ENCODE measurements at regions not wholly inside any gene's neighbourhood (a gene's known extent, or its start where the extent isn't known, plus 50 kb on each side); places are given as distances from the start of the nearest gene placed in this dataset.

DNA sequence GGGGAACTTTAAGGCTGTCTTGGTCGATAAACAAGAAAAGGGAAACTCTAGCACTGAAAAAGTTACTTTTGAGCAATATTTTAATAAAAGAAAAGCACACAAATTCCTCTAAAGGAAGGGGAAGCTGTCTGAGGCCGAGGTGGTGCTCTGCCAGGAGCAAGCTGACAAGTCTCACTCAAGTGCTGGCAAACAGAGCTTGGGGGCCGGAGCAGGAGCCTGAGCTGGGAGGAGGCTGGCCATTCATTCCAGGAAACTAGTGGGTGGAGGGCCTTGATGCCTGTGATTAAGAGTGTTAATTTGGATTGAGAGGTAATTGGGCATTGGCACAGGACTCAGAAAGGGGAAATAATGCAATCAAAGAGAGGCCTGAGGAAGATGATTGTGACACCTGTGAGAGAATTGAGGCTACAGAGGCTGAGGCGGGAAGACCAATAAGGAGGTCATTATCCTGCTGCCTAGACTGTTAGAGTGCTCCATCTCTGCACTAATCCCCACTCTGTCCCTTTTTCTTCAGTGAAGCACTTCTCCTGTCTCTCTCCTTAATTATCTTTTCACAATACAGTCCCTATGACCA, 154.9 kb upstream of the COL1A2 start:
- TF ChIP-seq ZNF253 (CRISPR knock-in tag; conservative IDR thresholded peaks at IDR 0.05) (no peak), YY1 (IDR thresholded peaks at IDR 0.05; ENCODE audit: borderline replicate concordance in 1 of 3, control insufficient read depth in 1 of 3, extremely low read depth in 1 of 3, insufficient read depth in 3 of 3, insufficient read length in 1 of 3, insufficient replicate concordance in 2 of 3, low read depth in 1 of 3, low read length in 2 of 3) (no peak)
